HG03064 (cell line): ENCODE measurements at regions not wholly inside any gene's neighbourhood (a gene's known extent, or its start where the extent isn't known, plus 50 kb on each side); places are given as distances from the start of the nearest gene placed in this dataset.
"Not testable (repeated sequence)": the region's sequence is repeated elsewhere in the genome, so short reads cannot be mapped to it uniquely, and the experiment has no call there.

ENCODE experiments used
- ATAC-seq: cut with Tn5 transposase; IDR thresholded peaks from one replicate; pipeline ENCODE4 v1.9.1; 2021; ENCODE audit warnings: low read depth; ENCODE audit not compliant: unreplicated experiment

DNA sequence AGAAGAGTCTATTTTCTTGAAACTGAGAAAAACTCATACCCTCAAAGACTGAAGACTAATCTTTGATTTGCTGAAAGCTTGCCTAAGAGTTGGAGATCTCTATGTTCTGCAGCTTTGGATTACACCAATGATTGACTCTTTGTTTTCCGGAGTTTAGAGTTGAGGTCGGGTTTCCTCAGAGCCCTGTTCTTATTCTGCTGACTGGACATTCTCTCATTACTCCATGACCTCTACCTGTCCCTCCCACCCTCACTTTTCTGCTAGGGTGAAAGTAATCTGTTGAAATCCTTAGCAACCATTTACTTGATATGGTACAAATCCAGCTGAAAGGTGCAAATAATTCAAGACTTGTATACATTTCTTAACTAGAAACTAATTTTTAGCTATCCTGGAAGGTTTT lies 421.5 kb upstream of the FRG1 start:
- ATAC-seq = no peak

DNA sequence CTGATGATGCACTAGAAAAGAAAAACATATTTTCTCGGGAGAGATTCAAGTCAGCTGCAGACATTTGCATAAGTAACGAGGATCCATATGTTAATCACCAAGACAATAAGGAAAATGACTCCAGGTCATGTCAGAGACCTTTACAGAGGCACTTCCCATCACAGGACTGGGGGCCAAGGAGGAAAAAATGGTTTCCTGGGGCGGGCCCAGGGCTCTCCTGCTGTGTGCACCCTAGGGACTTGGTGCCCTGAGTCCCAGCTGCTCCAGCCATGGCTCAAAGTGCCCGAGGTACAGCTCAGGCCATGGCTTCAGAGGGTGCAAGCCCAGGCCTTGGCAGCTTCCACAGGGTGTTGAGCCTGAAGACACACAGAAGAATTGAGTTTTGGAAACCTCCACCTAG lies 415.4 kb upstream of the FRG1 start:
- no peak for ATAC-seq

DNA sequence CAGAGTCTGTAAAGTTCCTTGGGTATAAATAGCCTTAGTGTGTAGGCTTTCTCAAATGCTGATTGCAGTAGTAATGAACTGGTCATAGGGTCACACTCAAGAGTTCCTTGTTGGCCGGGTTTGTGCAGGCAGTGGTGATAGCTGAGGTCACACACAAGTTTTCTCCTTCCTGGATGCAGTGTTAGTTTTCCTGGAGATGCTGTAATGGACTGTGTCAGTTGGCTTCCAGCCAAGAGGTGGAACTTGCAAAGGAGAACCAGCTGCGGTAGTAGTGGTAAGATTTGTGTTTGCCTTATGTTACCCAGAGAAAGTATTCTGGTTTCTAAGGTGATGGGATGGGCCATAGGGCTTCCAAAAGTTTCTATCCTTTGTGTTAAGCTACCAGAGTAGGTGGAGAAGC lies 409.8 kb upstream of the FRG1 start:
- ATAC-seq = no peak

DNA sequence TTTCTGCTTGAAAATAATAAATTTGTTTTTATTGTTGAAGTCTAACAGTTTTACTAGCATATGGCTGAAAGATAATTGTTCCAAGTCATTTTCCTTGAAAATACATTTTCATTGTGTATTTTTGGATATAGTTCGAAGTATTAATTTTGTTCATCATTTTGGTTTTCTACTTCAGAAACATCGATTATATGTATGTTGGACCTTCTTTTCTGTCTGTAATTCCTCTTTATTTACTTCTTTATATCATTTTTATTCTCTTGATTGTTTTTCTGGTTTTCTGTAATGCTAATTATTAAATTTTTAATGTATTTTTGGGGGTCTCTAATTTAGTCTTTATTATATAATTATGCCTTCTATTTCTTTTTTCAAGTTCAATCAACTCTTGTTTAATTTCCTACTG lies 407.1 kb upstream of the FRG1 start:
- ATAC-seq = no peak

DNA sequence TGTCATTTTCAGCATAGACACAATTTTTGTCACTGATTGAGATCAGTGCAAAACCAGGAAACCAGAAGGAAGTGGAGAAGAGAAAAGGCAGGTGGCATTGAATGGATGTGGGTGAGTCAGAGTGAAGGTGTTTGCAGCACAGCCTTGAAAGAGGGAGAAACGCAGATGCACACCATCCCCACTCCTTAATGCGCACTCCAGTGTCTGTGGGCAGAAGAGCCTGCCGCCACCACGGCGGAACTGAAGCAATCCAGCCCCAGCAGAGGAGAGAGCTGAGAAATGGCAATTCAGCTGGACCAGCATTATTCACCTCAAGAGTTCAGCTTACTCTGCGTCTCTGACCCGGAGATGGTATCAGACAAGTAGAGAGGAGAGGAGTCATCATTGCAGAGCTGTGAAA lies 393.1 kb upstream of the FRG1 start:
- ATAC-seq = no peak

DNA sequence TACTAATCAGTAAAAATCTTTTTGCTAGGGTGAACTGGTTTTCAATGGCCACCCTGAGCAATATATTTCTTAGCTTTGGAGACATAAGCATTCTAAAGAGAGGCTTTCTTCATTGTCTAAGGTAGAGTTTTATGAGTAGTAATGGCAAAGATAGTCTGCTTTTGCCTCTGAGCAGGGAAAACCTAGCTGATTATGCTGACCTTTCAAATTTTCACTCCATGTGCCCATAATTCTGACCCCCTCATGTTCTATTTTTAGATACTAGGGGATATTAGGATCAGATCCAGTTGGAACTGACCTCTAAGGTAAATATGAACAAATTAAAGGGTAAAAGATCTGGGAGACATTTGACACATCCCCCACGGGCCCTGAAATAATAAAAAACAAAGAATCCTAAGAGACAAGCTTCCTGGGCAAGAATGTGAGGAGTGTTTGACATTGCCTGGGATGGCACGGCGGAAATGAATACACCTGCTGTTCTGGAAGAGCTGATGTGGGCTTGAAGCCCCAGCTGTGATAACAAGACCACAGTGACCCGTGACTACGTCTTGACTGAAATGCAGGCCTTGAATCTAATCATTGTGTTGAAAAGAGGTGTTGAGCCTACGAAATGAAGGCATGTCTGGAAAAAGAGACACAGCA lies 392.1 kb upstream of the FRG1 start:
- ATAC-seq = no peak

DNA sequence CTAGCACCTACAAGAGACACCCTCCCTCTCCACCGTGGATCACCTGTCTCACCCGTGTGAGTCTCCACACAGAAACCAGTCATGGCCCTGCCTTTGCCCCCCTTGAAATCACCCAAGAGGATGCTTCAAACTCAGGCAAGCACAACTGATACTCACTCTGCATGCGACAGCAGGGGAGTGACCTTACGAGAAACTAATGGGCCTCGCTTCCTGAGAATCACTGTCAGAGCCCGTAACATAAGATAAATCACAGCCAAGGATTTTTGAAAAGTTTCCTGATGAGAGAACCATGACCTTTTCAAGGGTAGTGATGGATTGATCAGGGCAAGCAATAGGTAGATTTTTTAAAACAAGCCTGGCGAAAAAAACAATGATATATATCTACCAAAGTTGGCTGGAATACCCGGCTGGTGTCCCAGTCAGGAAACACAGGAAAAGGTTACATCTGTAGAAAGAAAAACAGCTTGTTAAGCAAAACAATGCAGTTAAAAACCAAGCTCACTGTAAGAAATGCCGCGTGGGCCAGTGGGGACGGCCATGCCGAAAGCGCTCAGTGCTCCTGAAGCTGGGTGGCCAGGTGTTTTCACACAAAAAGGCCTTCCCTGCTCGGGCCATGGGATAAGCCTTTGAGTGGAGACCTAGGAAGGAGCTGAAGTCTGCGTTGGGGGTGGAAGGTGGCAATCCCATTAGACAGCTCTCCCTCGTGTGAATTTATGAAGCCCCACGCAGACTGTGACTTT lies 388.6 kb upstream of the FRG1 start:
- ATAC-seq = not testable (repeated sequence)

DNA sequence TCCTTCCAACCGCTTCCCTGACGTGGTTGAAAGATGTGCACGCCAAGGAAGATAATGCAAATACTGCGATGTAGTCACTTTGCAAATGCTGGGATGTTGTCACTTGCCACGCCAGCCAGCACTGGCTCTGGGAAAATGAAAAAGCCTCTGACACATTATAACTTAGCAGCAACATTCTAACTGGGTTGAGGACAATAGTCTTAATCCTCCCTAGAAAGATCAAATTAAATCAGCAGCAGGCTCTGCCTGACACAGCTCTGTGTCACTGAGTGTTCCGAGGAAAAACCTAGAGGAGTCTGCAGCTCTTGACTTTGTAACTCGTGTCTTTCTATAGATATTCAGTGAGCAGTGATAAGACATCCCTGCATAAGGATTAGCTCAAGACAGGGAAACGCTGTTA lies 380.1 kb upstream of the FRG1 start:
- ATAC-seq = not testable (repeated sequence)

DNA sequence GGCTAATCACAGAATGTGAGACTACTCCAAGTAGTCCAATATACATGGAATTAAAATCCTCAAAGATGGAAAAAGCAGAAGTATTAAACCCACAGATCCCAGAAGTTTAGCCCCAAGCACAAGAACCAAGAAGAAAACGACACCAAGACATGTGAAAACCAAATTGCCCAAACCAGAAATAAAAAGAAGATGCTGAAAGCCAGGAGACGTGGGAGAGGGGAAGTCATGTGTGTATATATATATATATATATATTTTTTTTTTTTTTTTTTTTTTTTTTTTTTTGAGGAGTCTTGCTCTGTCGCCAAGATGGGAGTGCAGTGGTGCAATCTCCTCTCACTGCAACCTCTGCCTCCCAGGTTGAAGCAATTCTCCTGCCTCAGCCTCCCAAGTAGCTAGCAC lies 376.9 kb upstream of the FRG1 start:
- not testable (repeated sequence) for ATAC-seq

DNA sequence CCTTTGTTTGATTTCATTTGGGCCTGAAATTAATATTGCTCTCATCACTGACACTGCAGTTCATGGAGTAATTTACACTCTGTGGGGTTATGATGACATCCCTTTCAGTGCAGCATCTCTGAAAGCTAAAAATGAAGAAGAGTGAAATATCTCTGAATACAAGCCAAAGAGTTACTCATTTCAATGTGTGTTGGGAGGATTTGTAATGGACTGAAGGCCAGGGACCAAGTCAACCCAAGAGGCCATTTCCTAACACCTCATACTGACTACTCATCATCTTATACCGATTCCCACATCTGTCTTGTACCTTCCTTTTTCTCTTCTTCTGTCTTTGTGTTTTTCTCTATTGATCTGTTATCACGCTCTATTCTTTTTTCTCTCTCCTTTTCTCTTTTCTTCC lies 374.4 kb upstream of the FRG1 start:
- not testable (repeated sequence) for ATAC-seq

DNA sequence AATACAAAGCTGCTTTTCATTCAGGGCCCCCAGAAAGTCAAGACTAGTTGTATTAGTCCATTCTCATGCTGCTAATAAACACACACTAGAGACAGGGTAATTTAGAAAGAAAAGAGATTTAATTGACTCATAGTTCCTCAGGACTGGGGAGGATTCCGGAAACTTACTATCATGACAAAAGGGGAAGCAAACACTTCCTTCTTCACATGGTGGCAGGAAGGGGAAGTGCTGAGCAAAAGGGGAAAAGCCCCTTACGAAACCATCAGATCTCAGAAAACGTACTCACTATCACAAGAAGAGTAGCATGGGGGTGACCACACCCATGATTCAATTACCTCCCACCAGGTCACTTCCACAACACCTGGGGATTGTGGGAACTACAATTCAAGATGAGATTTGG lies 373.8 kb upstream of the FRG1 start:
- ATAC-seq = not testable (repeated sequence)

DNA sequence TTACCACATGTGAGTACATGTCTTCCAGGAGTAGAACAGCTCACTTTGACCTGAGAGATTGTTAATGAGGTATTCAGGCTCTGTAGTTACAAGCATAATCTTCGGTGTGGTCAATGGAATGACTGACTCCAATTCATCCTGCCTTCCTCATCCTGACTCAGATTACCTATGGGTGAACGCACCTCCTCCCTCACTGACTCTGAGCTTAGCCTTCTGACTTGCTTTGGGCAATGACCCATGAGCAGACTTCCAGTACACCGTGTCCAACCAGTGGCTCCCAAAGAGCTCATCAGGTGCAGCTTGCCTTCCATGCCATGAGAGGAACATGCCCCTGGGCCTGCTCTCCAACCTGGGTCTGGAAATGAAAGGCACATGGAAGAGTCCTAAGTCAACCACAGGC lies 361.0 kb upstream of the FRG1 start:
- ATAC-seq = not testable (repeated sequence)

DNA sequence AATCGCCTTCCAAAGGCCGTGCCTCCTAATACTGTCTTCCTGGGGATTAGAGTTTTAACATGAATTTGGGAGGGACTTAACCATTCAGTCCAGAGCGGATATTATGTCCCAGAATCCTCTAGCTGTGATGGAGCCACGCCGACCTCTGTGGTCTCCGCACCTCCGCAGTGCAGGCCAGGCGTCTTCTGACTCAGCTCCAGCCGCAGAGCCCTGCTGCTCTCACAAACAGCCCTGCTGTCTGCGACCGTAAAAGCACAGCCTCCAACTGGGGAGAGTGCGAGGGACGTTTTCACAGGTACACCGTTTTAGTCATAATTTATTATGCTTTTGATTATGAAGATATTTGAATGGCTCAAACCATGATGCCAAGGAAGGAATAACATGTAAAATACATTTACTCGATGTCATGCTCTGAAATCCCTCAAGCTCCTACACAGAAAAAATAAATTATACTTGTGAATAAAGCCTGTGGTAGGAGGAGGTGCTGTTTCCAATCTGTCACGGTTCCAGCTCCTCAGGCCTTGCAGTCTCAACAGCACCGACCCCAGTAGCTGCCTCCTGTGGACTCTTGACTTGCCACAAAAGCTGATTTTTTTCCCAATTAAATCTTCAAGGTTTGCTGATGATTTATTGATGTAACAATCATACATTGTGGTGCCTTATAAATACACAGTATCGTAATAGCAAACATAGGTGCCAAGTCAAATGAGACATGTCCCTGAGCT lies 353.6 kb upstream of the FRG1 start:
- not testable (repeated sequence) for ATAC-seq

DNA sequence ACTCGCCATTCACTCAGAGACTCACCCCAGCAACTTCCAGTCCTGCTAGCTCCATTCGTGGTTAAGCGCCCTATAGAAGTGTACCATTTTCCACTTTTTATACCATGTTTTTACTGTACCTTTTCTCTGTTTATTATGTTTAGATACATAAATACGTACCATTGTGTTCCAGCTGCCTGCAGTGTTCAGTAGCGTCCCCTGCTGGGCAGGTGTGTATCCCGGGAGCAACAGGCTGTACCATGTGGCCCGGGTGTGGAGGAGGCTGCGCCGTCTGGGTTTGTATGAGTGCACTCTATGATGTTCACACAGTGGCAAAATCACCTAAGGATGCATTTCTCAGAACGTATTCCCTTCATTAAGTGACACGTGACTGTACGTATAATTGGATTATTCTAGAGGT lies 351.5 kb upstream of the FRG1 start:
- not testable (repeated sequence) for ATAC-seq

DNA sequence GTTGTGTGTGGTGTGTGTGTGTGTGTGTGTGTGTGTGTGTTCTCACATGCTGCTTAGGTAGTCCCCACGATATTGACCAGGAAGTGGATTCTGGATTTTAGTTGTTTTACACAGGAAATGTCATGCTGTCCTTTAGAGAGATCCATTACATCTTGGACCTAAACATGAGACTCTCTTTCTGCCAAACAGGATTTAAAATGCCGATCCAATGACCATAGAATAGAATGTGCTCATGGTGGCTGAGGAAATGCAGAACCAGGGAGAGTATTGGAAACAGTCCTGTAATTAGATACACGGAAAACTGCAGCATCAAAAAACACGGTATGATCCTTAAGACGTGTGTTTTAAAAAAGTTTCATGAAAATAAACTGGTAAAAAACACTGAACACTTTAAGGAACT lies 347.8 kb upstream of the FRG1 start:
- ATAC-seq = no peak

DNA sequence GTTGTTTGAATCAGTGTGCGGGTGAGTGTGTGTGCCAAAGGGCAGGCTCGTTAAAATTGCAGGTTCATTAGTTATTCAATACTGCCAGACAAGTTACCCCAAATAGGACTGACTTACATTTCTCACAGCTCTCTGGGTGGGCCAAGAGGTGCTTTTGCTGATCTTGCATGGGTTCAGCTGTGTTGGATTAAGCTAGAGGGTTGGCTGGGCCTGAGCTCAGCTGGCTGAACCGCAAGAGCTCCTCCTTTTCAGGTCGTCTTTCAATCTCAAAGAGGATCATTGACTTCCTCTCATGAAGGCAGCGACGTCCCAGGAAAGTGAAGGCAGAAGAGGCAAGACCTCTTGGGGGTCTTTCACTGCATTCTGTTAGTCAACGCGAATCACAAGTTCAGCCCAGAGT lies 343.3 kb upstream of the FRG1 start:
- ATAC-seq = no peak

DNA sequence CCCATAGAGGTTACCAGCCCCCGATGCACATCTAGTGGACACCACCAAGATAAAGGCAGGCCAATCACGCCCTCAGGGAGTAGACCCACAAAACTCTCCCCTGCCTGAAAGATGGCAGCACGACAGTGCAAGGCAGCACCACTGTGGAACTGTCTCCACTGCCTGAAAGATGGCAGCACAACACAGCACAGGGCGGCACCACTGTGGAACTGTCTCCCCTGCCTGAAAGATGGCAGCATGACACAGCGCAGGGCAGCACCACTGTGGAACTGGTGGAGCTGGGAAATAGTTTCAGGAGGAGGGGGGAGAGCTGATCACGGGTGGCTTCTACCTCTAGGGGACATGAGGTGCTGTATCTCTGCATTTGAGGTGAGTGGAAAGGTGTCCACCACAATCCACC lies 340.4 kb upstream of the FRG1 start:
- ATAC-seq = no peak

DNA sequence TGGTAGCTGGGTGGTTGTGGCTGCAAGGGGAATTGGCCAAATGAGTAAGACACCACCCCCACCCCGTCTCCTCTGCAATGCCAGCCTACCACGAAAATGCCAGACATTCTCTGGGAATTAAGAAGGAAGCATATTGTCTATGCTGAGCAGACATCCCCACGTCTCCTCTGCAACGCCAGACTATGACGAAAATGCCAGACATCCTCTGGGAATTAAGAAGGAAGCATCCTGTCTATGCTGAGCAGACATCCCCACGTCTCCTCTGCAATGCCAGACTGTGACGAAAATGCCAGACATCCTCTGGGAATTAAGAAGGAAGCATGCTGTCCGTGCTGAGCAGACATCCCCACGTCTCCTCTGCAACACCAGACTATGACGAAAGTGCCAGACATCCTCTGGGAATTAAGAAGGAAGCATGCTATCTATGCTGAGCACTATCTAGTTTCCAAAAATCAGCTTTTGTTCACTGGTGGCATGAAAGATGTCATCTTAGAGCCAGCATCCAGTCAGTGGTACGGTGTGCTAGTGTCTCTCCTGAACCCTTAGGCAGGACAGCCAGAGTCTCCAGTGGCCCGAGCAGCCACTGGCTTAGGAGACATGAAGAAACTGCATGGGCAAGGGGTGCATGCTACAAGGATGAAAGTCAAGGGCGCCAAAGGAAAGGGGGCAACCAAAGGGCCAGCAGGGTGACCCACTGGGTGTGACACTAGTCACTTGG lies 339.8 kb upstream of the FRG1 start:
- ATAC-seq = no peak

DNA sequence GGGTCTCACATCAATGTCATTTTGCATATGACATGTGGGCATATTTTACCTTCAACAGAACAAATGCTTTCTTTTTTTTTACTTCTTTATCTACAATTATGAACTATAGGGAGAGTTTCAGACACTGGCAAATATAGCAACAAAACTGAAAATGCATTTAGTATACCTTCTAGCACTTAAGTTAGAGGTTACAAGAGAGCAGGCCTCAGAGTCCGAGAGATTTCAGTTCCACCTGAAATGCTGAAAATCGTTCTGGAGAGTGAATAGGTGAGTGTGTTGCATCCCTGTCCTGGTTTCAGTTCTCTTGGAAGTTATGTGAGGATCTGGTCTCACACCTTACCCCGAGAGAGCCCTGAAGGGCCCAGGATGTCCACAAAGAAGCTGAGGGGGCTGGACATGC lies 337.8 kb upstream of the FRG1 start:
- ATAC-seq = not testable (repeated sequence)

DNA sequence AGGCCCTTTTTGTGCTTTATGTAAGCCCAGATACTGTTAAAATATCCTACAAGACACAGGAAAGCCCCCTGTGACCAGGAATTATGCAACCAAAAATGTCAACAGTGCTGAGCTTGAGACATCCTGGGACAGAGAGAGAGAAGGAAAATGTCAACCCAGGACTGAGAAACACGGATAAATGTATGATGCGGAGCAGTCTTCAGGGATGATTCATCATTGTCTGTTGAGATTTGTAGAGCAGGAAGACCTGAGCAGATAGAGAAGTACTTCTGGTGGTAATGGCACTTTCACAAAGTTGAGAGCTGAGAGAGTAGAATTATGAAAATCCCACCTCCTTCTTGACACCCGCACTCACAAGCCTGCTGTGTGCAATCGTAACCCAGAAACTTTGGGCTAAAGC lies 330.1 kb upstream of the FRG1 start:
- not testable (repeated sequence) for ATAC-seq

DNA sequence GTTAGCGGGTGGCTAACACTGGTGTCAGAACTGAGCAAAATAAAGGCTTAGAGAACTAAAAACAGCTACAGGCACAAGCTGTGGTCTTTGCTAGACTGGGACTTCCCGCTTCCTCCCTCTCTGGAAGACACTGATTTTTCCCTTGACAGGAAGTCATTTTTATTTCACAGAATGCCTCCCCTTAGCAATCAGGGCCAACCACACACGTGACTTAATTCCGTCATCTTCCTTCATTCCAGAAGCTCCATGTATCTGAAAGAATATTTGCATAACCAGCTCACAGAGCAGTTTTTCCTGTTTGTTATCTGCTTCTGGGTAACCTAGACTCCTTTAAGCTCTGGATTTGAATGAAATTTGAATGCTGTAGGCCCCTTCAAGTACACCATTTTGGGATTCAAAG lies 327.5 kb upstream of the FRG1 start:
- ATAC-seq = no peak
